GM23338 (cell line): ENCODE measurements at regions not wholly inside any gene's neighbourhood (a gene's known extent, or its start where the extent isn't known, plus 50 kb on each side); places are given as distances from the start of the nearest gene placed in this dataset.

Experiments used
- CTCF ChIP-seq, 2 experiments: fragments of 200-600 bp in 1 of 2; sonication (generic) in 1 of 2; conservative IDR thresholded peaks; 2 replicates each; pipeline versions ENCODE4 v1.5.1 to v1.6.1; 2016 to 2017; ENCODE audit warnings: antibody characterized with exemption in 2 of 2, low read depth in 2 of 2, mild to moderate bottlenecking in 2 of 2, moderate library complexity in 1 of 2
- EZH2 ChIP-seq: fragments of 200-600 bp; sonication (generic); IDR thresholded peaks from one replicate; pipeline ENCODE4 v1.8.0; 2017; ENCODE audit warnings: antibody characterized with exemption, mild to moderate bottlenecking, low read depth; ENCODE audit not compliant: unreplicated experiment
- NANOG ChIP-seq: IDR thresholded peaks from 2 replicates; pipeline ENCODE4 v1.6.1; 2016; ENCODE audit warnings: antibody characterized with exemption, borderline replicate concordance

GRCh38 chr12:30111719-30112118 is 328.0 kb upstream of the TMTC1 start:
- no peak for TF ChIP-seq NANOG
- TF ChIP-seq CTCF (conservative IDR thresholded peaks at IDR 0.05; ENCODE audit: low read depth in 2 of 2) = no peak
- TF ChIP-seq EZH2 = no peak
